ENCODE measurements at regions not wholly inside any gene's neighbourhood (a gene's known extent, or its start where the extent isn't known, plus 50 kb on each side); places are given as distances from the start of the nearest gene placed in this dataset.

DNA sequence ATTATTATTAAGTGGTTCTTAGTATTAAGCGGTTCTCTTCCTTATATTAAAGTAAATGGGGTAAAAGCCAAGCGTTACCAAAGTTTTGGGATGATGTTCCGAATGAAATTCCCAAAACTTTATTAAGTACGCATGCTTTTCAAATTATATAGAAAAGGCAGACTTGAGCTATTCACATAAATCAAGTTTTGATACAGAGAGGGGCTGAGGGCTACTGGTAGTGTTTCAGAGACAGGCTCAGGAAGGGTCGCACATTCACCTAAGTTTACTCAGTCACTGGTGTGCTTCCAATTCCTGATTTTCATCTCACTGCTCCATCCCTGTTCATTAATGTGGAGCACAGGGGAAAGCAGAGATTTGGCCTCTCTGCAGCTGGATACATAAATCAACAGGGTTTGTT, 652.2 kb downstream of the QKI start:
- TF ChIP-seq, protein P1, sequence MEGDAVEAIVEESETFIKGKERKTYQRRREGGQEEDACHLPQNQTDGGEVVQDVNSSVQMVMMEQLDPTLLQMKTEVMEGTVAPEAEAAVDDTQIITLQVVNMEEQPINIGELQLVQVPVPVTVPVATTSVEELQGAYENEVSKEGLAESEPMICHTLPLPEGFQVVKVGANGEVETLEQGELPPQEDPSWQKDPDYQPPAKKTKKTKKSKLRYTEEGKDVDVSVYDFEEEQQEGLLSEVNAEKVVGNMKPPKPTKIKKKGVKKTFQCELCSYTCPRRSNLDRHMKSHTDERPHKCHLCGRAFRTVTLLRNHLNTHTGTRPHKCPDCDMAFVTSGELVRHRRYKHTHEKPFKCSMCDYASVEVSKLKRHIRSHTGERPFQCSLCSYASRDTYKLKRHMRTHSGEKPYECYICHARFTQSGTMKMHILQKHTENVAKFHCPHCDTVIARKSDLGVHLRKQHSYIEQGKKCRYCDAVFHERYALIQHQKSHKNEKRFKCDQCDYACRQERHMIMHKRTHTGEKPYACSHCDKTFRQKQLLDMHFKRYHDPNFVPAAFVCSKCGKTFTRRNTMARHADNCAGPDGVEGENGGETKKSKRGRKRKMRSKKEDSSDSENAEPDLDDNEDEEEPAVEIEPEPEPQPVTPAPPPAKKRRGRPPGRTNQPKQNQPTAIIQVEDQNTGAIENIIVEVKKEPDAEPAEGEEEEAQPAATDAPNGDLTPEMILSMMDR (IDR thresholded peaks at IDR 0.05; ENCODE audit: low read depth, low read length, poor library complexity, severe bottlenecking), result no peak
- TF ChIP-seq EZH2phosphoT487 (IDR thresholded peaks at IDR 0.05; ENCODE audit: borderline replicate concordance, low read length), result no peak
